Stimulated activated CD4-positive, alpha-beta T cell treated with anti-CD3 and anti-CD28 coated beads, Interleukin-1b, Interleukin-23, amount 100 ng/mL, for 4 hours (primary cell): ENCODE measurements at regions not wholly inside any gene's neighbourhood (a gene's known extent, or its start where the extent isn't known, plus 50 kb on each side); places are given as distances from the start of the nearest gene placed in this dataset.

Experiments
- DNase-seq, 2 donors: peaks; one replicate each; pipeline ENCODE4 v3.0.0-alpha.2; 2020; ENCODE audit warnings: low read depth in 2 of 2

GRCh38 chr10:121070275-121071070 lies 219.3 kb downstream of the WDR11 start:
- no peak for DNase-seq

GRCh38 chr10:121071901-121072300 lies 220.7 kb downstream of the WDR11 start:
- DNase-seq: no peak

GRCh38 chr10:121073728-121074127 lies 222.6 kb downstream of the WDR11 start:
- DNase-seq: no peak

GRCh38 chr10:121076776-121077715 lies 225.9 kb downstream of the WDR11 start:
- DNase-seq: no peak

GRCh38 chr10:121078036-121078435 lies 226.9 kb downstream of the WDR11 start:
- DNase-seq: no peak

GRCh38 chr10:121078672-121079102 lies 227.5 kb downstream of the WDR11 start:
- no peak for DNase-seq

- no peak for DNase-seq
Observed at GRCh38 chr10:121079226-121079625, 228.1 kb downstream of the WDR11 start.

GRCh38 chr10:121080281-121080891 lies 229.2 kb downstream of the WDR11 start:
- no peak for DNase-seq

GRCh38 chr10:121081306-121081705 lies 230.1 kb downstream of the WDR11 start:
- no peak for DNase-seq

- DNase-seq: no peak
Observed at GRCh38 chr10:121082984-121083383, 231.8 kb downstream of the WDR11 start.

- DNase-seq: no peak
Observed at GRCh38 chr10:121084016-121084674, 233.0 kb downstream of the WDR11 start.

GRCh38 chr10:121084675-121085070 lies 233.5 kb downstream of the WDR11 start:
- no peak for DNase-seq

GRCh38 chr10:121085367-121085766 lies 234.2 kb downstream of the WDR11 start:
- DNase-seq: no peak

- DNase-seq: no peak
Observed at GRCh38 chr10:121087129-121087528, 236.0 kb downstream of the WDR11 start.

- no peak for DNase-seq
Observed at GRCh38 chr10:121087688-121088087, 236.5 kb downstream of the WDR11 start.

- DNase-seq: no peak
Observed at GRCh38 chr10:121088524-121088923, 237.4 kb downstream of the WDR11 start.

- no peak for DNase-seq
Observed at GRCh38 chr10:121089434-121089833, 238.3 kb downstream of the WDR11 start.

- no peak for DNase-seq
Observed at GRCh38 chr10:121091961-121092719, 241.0 kb downstream of the WDR11 start.

GRCh38 chr10:121092720-121093095 lies 241.5 kb downstream of the WDR11 start:
- DNase-seq: no peak

GRCh38 chr10:121096617-121097431 lies 245.7 kb downstream of the WDR11 start:
- DNase-seq: no peak
